GM18870 (cell line): ENCODE measurements at regions not wholly inside any gene's neighbourhood (a gene's known extent, or its start where the extent isn't known, plus 50 kb on each side); places are given as distances from the start of the nearest gene placed in this dataset.

ENCODE experiments used
- ATAC-seq: cut with Tn5 transposase; IDR thresholded peaks from one replicate; pipeline ENCODE4 v1.9.1; 2021; ENCODE audit warnings: moderate library complexity; ENCODE audit not compliant: unreplicated experiment

DNA sequence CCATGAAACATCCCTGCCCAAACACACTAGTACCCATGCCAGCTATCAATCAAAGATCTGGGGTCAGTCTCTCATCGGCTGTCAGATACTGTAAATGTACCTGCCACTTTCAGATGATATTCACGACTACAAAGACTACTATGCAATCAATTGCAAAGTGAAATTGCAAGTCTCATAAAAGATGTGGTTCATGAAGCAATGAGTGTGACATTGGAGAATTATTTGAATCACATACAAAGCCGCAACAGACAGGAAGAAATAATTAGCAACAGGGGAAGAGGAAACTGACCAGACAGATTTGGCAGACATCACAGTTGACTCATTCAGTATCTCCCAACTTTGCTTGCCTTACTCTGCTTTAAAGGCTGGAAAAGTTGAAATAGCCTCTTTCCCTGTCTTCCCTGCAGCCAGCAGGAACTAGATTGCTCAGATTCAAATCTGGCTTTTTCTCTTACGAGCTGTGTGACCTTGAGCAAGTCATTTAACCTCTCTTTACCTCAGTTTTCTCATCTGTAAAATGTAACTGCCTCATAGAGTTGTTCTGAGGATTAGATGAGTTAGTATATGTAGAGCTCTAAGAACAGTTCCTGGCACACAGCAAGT is 95.7 kb upstream of the C3orf80 start:
- ATAC-seq = peak; percentile 55

- ATAC-seq = no peak
Measured at GRCh38 chr3:160130071-160130470, 95.2 kb upstream of the C3orf80 start.

DNA sequence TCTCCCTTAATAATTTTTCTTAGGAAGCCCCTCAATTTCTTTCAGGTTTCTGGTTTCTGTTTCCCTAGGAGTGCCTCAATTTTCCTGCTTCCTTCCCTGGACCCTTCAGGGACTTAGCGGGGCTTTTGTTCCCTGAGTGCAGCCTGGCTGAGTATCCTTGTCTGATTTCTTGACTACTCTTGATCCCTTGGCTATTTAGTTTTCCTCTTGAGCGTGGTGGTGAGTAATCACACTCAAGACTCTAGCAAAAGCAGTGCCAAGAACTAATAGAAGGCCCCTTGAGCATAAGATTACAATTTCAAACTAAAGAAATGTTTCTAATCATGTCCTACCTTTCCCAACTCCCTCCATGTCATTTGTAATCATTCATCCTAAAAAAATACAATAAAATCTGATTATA is 94.3 kb upstream of the C3orf80 start:
- ATAC-seq = no peak

GRCh38 chr3:160132226-160132625 is 93.0 kb upstream of the C3orf80 start:
- ATAC-seq = no peak

GRCh38 chr3:160133757-160134156 is 91.5 kb upstream of the C3orf80 start:
- no peak for ATAC-seq

- ATAC-seq = no peak
Measured at GRCh38 chr3:160134454-160134853, 90.8 kb upstream of the C3orf80 start.

DNA sequence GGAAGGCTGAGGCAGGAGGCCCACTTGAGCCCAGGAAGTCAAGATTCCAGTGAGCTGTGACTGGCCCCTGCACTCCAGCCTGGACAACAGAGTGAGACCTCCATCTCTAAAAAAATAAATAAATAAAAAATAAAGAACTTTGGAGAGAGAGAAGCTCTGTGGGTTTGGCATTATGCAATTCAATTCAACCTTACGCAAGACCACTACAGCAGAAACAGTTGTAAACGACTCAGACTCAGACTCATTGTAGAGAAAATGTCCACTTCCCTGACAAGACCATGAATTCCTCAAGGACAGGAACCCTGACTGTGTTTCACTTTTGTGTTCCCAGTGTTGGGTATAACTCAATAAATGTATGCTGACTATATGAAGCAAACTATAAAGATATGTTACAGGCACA is 90.3 kb upstream of the C3orf80 start:
- ATAC-seq = no peak

DNA sequence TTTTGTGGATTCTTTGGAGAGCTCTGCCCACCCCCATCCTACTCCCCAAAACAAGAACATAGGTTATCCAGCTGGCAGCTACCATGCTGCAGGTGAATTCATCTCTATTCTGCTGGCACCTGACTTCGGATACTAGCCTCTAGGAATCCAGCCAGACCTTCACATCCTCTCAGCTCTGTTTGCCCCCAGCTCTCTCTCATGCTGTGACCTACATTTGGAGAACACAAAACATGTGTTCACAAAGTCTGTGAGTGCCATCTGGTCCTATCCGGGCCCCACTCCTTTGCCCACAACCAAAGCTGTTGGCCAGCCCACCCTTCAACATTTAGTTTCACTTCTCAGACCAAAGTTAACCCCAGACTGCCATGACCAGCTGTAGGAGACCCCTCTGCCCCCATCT is 89.4 kb upstream of the C3orf80 start:
- no peak for ATAC-seq

DNA sequence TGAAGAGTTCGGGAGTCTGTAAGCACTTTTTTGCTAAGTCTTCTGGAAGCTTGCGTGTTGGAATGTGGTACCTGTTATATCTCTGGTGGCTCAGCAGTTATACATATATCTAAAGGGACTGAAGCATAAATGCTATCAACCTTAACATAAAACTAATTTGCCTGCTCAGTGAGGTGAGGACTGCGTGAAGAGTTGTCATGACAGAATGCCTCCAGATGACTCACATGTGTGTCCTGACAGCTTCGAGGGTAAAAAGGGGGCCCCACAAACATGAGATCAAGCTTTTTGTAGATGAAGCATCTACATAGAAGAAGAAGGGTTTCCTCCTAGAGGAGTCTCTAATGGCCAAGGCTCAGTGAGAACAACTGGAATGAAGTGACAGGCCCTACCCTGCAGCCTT is 88.8 kb upstream of the C3orf80 start:
- no peak for ATAC-seq

GRCh38 chr3:160139291-160139690 is 85.9 kb upstream of the C3orf80 start:
- no peak for ATAC-seq

DNA sequence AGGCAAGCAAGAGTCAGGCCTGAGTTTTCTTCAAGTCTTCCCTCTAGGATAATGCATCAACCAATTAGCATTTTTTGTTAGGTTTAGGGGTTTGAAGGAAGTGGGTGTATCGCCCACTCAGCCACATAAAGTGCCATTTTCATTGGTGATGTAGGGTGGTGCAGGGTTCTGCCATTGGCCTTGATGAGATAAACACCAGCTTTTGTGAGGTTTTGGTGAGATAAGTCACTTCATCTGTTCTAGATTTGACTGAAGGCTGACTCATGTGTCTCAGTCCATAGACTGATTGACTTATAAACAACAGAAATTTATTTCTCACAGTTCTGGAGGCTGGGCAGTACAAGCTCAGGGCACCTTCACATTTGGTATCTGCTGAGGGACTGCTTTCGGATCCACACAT is 84.5 kb upstream of the C3orf80 start:
- peak; percentile 71 for ATAC-seq

DNA sequence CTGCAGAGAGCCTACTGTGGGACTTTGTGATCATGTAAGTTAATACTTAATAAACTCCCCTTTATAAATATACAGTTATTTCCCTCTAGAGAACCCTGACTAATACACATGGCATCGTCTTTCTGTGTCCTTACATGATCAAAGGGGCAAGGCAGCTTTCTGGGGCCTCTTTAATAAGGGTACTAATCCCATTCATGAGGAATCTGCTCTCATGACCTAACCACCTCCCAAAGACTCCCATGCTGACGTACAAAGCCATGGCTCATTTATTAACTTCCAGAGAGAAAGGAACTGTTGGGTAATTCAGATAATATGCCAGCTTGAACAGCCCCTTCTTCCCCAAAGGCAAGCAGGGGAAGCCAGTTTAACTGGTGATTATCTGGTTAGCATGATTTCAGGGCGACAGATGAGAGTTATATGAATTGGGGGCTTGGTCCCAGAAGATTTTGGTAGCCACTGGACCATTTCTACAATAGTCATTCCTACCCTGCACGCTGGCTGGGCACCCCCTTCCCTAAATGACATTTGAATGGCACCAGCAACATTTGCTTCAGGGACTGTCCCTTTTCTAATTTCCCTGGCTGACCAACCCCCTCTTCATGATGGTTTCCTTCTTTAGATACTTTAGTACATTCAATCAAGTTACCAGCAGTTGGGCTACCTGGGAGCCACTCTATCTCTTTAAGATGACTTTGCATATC is 83.6 kb upstream of the C3orf80 start:
- ATAC-seq = no peak

DNA sequence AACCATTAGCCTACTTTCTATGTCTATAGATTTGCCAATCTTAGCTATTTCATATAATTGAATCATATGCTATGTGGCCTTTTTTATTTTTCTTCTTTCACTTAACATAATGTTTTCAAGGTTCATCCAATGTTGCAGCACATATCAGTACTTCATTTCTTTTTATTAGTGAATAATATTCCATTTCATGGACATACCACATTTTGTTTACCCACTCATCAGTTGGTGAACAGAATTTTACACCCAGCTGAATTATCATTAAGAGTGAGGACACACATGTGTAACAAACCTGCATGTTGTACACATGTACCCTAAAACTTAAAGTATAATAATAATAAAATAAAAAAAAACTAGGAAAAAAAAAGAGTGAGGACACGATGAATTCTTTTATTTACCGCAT is 81.7 kb upstream of the C3orf80 start:
- no peak for ATAC-seq

- ATAC-seq = no peak
Measured at GRCh38 chr3:160150066-160150465, 75.2 kb upstream of the C3orf80 start.

DNA sequence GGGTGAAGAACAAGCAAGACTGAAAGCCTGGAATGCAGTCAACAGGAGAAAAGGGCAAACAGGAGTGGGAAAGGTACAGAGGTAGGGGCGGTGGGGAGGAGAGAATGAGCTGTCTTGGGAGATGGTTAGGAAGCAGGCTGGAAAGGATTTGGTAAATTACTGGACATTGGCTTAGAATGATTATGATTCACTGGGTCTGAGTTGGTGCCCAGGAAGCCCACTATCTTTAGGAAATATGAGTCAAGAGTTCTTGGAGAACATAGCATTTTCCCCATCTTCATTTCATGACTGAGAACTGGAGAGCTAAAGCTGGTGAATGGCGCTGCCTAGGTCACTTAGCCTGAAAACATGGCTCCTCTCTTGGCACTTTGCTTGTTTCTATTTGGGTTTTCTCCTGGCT is 74.7 kb upstream of the C3orf80 start:
- no peak for ATAC-seq

GRCh38 chr3:160152638-160153037 is 72.6 kb upstream of the C3orf80 start:
- ATAC-seq = no peak

DNA sequence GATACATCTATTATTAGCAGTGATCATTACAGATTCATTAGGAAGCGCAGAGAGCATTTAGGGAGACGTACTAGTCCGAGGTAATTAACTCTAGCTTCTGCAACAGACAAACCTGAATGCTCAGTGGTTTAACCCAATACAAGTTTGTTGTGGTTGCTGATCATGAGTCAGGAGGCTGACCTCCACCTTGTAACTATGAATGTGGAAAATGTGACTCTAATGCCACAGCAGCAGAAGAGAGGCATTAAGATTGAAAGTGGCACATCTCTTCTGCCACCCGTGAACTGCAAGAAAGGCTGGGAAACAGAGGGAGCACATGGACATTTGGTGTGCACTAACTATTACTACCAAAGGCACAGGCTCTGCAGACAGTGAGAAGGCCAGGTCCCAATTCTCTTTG is 71.2 kb upstream of the C3orf80 start:
- no peak for ATAC-seq

- ATAC-seq = no peak
Measured at GRCh38 chr3:160154596-160154995, 70.6 kb upstream of the C3orf80 start.

DNA sequence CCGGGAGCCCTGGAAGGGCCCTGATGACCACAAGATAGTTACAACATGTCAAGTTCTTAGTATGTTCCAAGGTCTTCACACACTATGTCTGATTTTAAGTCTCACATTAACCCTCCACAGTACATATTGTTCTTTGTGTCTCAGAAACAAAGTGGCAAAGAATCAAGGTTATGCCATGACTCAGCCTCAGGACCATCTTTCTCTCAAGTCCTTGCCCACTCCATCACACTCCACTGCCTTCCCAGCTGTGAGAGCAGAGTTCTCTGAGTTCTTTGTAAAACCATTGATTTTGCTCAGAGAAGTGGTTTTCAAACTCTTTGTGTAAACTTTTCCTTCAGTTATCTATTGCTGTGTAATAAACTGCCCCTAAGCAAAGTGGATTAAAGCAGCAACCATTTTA is 67.9 kb upstream of the C3orf80 start:
- ATAC-seq = no peak

GRCh38 chr3:160159341-160159740 is 65.9 kb upstream of the C3orf80 start:
- no peak for ATAC-seq

- ATAC-seq = no peak
Measured at GRCh38 chr3:160159806-160160205, 65.4 kb upstream of the C3orf80 start.

GRCh38 chr3:160161921-160162320 is 63.3 kb upstream of the C3orf80 start:
- ATAC-seq = no peak

- ATAC-seq = no peak
Measured at GRCh38 chr3:160162440-160162839, 62.8 kb upstream of the C3orf80 start.
